ENCODE measurements at regions not wholly inside any gene's neighbourhood (a gene's known extent, or its start where the extent isn't known, plus 50 kb on each side); places are given as distances from the start of the nearest gene placed in this dataset.

DNA sequence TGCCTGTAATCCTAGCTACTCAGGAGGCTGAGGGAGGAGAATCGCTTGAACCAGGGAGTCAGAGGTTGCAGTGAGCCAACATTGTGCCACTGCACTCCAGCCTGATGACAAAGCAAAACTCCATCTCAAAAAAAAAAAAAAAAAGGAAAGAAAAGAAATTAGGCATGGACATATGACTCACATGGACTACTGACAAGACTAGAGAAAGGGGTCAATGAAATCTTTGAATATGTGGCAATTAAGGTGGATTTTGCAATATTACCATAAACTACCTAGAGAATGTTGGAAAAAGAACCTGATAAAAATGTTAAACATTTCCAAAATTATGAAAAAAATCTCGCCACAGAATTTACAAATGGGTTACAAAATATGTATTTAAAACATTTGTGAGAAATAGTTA, 873.6 kb downstream of the C12orf50 start:
- H3K4me3 ChIP-seq (replicated peaks; ENCODE audit: low read depth, low read length) = no peak overlapping the region
- no peaks in the 10 kb centered on the region for H3K27me3 ChIP-seq (replicated peaks; ENCODE audit: control insufficient read depth, insufficient read depth, low read length)
- H3K36me3 ChIP-seq (ENCODE audit: control insufficient read depth, insufficient read depth, low read length) = no peaks in the 10 kb centered on the region
- TF ChIP-seq, protein P1, sequence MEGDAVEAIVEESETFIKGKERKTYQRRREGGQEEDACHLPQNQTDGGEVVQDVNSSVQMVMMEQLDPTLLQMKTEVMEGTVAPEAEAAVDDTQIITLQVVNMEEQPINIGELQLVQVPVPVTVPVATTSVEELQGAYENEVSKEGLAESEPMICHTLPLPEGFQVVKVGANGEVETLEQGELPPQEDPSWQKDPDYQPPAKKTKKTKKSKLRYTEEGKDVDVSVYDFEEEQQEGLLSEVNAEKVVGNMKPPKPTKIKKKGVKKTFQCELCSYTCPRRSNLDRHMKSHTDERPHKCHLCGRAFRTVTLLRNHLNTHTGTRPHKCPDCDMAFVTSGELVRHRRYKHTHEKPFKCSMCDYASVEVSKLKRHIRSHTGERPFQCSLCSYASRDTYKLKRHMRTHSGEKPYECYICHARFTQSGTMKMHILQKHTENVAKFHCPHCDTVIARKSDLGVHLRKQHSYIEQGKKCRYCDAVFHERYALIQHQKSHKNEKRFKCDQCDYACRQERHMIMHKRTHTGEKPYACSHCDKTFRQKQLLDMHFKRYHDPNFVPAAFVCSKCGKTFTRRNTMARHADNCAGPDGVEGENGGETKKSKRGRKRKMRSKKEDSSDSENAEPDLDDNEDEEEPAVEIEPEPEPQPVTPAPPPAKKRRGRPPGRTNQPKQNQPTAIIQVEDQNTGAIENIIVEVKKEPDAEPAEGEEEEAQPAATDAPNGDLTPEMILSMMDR (IDR thresholded peaks at IDR 0.05; ENCODE audit: insufficient read depth, low read length, poor library complexity, severe bottlenecking) = no peak
- no peak for DNase-seq (ENCODE audit: extremely low read depth, insufficient read length)

DNA sequence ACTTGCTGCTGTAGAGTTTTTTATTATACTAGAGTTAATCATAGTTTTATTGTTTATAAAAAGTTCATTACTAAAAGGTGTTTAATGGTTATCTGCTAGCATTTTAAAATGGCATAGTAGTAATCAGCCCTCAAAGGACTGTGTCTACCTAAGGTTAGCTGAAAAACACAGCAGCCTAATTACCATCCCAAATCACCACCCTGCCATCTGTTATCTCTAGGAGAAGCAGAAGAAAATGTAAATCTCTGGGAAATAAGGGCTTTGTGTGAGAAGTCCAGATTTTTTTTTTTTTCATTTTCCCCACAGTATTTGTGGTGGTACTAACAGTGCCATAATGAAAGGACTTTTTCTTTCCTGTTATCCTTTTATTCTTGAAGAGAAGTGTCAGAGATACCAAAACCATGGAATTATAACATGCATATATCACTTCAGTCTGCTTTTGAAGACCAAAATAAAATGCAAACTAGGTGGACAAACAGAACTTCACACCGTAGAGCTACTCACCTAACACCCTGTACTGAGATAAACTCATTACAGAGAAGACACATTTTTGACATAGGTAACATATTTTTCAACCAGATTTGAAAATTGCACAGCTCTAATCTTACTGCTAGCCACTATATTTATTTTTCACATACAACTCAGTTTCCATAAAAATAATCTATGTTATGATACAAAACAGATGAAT, 876.2 kb downstream of the C12orf50 start:
- TF ChIP-seq, protein P1 (IDR thresholded peaks at IDR 0.05; ENCODE audit: insufficient read depth, low read length, poor library complexity, severe bottlenecking) = no peak
- Histone ChIP-seq H3K27me3 (replicated peaks; ENCODE audit: control insufficient read depth, insufficient read depth, low read length) (no peaks in the 10 kb centered on the region), H3K4me3 (replicated peaks; ENCODE audit: low read depth, low read length) (no peak overlapping the region), H3K36me3 (ENCODE audit: control insufficient read depth, insufficient read depth, low read length) (no peaks in the 10 kb centered on the region)
- DNase-seq (ENCODE audit: extremely low read depth, insufficient read length) = no peak

DNA sequence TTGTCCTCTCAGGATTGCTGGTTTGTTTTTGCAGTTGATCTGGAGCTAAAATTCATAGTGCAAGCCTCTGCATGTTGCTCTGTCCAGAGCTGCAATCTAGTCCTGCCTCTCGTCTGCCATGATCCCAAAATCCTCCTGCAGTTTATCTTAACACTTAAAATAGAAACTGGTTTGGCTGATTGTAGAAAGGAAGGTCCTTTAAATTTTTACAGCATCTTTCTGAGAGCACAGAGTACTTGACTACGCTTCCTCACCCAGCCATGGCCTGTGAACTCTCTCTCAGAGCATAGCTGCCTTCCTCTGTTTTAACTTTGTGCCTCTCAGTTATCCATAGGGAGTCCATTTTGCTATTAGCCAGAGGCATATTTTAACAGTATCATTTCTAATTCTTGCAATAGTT, 877.1 kb downstream of the C12orf50 start:
- Histone ChIP-seq H3K36me3 (ENCODE audit: control insufficient read depth, insufficient read depth, low read length) (no peaks in the 10 kb centered on the region), H3K27me3 (replicated peaks; ENCODE audit: control insufficient read depth, insufficient read depth, low read length) (no peaks in the 10 kb centered on the region), H3K4me3 (replicated peaks; ENCODE audit: low read depth, low read length) (no peak overlapping the region)
- no peak for DNase-seq (ENCODE audit: extremely low read depth, insufficient read length)
- TF ChIP-seq, protein P1 (IDR thresholded peaks at IDR 0.05; ENCODE audit: insufficient read depth, low read length, poor library complexity, severe bottlenecking) = no peak

DNA sequence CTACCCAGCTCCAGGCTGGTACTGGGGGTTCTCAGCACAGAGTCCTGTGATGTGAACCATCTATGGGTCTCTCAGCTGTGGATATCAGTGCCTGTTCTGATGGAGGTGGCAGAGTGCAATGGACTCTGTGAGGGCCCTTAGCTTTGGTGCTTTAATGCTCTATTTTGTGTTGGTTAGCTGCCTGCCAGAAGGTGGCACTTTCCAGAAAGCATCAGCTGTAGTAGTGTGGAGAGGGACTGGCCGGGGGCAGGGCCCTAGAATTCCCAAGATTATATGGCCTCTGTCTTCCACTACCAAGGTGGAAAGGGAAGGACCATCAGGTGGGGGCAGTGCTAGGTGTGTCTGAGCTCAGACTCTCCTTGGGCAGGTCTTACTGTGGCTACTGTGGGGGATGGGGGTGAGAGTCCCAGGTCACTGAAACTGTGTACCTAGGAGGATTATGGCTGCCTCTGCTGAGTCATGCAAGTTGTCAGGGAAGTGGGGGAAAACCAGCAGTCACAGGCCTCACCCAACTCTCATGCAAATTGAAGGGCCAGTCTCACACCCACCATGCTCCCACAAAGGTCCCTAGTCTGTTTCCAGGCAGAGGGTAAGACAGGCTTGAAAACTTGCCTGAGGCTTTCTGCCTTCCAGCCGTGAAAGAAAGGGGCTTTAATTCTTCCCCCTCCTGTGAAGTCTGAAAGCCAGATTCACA, 878.1 kb downstream of the C12orf50 start:
- TF ChIP-seq, protein P1 (IDR thresholded peaks at IDR 0.05; ENCODE audit: insufficient read depth, low read length, poor library complexity, severe bottlenecking) = no peak
- H3K27me3 ChIP-seq (replicated peaks; ENCODE audit: control insufficient read depth, insufficient read depth, low read length) = no peaks in the 10 kb centered on the region
- no peak for DNase-seq (ENCODE audit: extremely low read depth, insufficient read length)
- H3K4me3 ChIP-seq (replicated peaks; ENCODE audit: low read depth, low read length) = no peak overlapping the region
- no peaks in the 10 kb centered on the region for H3K36me3 ChIP-seq (ENCODE audit: control insufficient read depth, insufficient read depth, low read length)

DNA sequence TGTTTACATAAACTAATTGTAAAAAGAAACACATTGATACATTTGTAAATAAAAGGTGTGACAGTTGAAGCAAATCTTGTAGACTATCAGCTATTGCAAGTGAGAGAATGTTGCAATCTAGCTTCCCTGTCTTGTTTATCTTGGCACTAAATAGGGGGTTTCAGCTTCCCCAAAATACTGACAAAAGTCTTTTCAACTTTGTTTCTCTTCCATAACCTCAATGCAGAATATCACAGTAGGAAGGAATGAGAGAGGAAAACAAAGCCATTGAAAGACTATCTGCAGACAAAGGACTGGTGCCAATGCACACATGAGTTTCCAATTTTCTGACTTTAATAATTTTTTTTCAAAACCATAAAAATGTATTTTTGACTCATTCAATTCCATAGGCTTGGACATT, 886.2 kb upstream of the MGAT4C start:
- TF ChIP-seq, protein P1 (IDR thresholded peaks at IDR 0.05; ENCODE audit: insufficient read depth, low read length, poor library complexity, severe bottlenecking) = no peak
- DNase-seq (ENCODE audit: extremely low read depth, insufficient read length) = no peak

More for the DNA sequence above, 886.2 kb upstream of the MGAT4C start:
- H3K27me3 ChIP-seq (replicated peaks; ENCODE audit: control insufficient read depth, insufficient read depth, low read length) = no peaks in the 10 kb centered on the region
- H3K36me3 ChIP-seq (ENCODE audit: control insufficient read depth, insufficient read depth, low read length) = no peaks in the 10 kb centered on the region
- H3K4me3 ChIP-seq (replicated peaks; ENCODE audit: low read depth, low read length) = no peak overlapping the region
